Panc1 (cell line): ENCODE measurements at regions not wholly inside any gene's neighbourhood (a gene's known extent, or its start where the extent isn't known, plus 50 kb on each side); places are given as distances from the start of the nearest gene placed in this dataset.

Experiments used
- ATAC-seq: fragments of 200-7000 bp; cut with Tn5 transposase; 2 replicates; pipeline ENCODE4 v1.9.1; 2020; ENCODE audit warnings: mild to moderate bottlenecking, moderate library complexity
- BruUV-seq: library from RNA; stranded (reverse); fragments of 400-500 nt; replicated peaks from 2 replicates; lab custom pipeline; 2021; lab: Mats Ljungman, UMichigan
- CTCF ChIA-PET: fragments of 300-600 bp; sonication (Branson Sonifier 250); formaldehyde crosslinking; loops from one replicate; lab custom pipeline; 2022; ENCODE audit warnings: antibody characterized with exemption; lab: Charles Lee
- POLR2A ChIA-PET: fragments of 300-600 bp; sonication (Branson Sonifier 250); formaldehyde crosslinking; loops from one replicate; lab custom pipeline; 2022; ENCODE audit warnings: antibody characterized with exemption; lab: Charles Lee
- DNase-seq: peaks from one replicate; pipeline ENCODE4 v3.0.0-alpha.2; 2010; ENCODE audit warnings: low read depth, low spot score
- H3K27ac ChIP-seq: 2 replicates; pipeline ENCODE4 v1.5.1; 2011; ENCODE audit warnings: mild to moderate bottlenecking, low read length, inconsistent platforms
- H3K27me3 ChIP-seq: fragments of 200-500 bp; sonication (Bioruptor generic); 2 replicates; pipeline ENCODE4 v1.6.0; 2014; ENCODE audit warnings: low read length, inconsistent platforms; ENCODE audit not compliant: control insufficient read depth, insufficient read depth
- H3K36me3 ChIP-seq: fragments of 200-500 bp; sonication (Bioruptor generic); 2 replicates; pipeline ENCODE4 v1.5.1; 2014; ENCODE audit warnings: inconsistent platforms, mild to moderate bottlenecking, low read length, moderate library complexity; ENCODE audit not compliant: control insufficient read depth, insufficient read depth
- H3K4me1 ChIP-seq: 2 replicates; pipeline ENCODE4 v1.5.1; 2011; ENCODE audit warnings: inconsistent platforms, mild to moderate bottlenecking, low read length, moderate library complexity; ENCODE audit not compliant: control insufficient read depth, insufficient read depth
- H3K4me3 ChIP-seq, 2 experiments: 2 replicates each; pipeline ENCODE4 v1.5.1; 2011 to 2012; ENCODE audit warnings: low read depth in 2 of 2, low read length in 2 of 2, mild to moderate bottlenecking in 2 of 2, inconsistent platforms in 1 of 2, moderate library complexity in 1 of 2
- H3K9me3 ChIP-seq: fragments of 200-500 bp; sonication (Bioruptor generic); 2 replicates; pipeline ENCODE4 v1.5.1; 2014; ENCODE audit warnings: low read depth, mild to moderate bottlenecking, inconsistent platforms, low read length, moderate library complexity; ENCODE audit not compliant: control insufficient read depth, insufficient read depth
- POLR2AphosphoS5 ChIP-seq: IDR thresholded peaks from 2 replicates; pipeline ENCODE4 v1.6.1; 2012; ENCODE audit warnings: mild to moderate bottlenecking, low read depth, low read length, moderate library complexity
- REST ChIP-seq, 2 experiments: IDR thresholded peaks; 2 replicates each; pipeline ENCODE4 v1.6.1; 2011 to 2012; ENCODE audit warnings: low read depth in 2 of 2, control low read depth in 1 of 2, low read length in 1 of 2, mild to moderate bottlenecking in 1 of 2, moderate library complexity in 1 of 2; ENCODE audit not compliant: insufficient read depth in 1 of 2
- SIN3A ChIP-seq: IDR thresholded peaks from 2 replicates; pipeline ENCODE4 v1.6.1; 2012; ENCODE audit warnings: low read depth, mild to moderate bottlenecking, low read length, moderate library complexity, borderline replicate concordance; ENCODE audit not compliant: insufficient read depth
- TCF7L2 ChIP-seq: IDR thresholded peaks from 2 replicates; pipeline ENCODE4 v1.6.1; 2011; ENCODE audit warnings: mild to moderate bottlenecking, low read depth, low read length, inconsistent platforms
- in situ Hi-C: cut with HindIII; loops from 2 replicates; pipeline ENCODE4 v1.10.0; 2016; ENCODE audit warnings: low sequenced_read_pairs, low pct_unique_long_range_greater_than_20kb
- intact Hi-C: fragments of 100-400 bp; cut with micrococcal nuclease; formaldehyde crosslinking; loops from one replicate; pipeline ENCODE4 v1.10.0; 2022; ENCODE audit not compliant: unreplicated experiment
- TF ChIP-seq, protein P1 (sequence below): fragments of 450-650 bp; IDR thresholded peaks from 2 replicates; pipeline ENCODE4 v1.5.1; 2017; ENCODE audit warnings: mild to moderate bottlenecking

GRCh38 chr5:2036885-2037284 lies 154.2 kb upstream of the IRX4 start:
- no peak for DNase-seq
- in situ Hi-C loops: no loop called here
- no peaks in the 10 kb centered on the region for H3K9me3 ChIP-seq
- POLR2A ChIA-PET: no interaction called here
- H3K4me3 ChIP-seq: no peak overlapping the region
- no peak overlapping the region for H3K27ac ChIP-seq
- peaks cover 19% of the 10 kb centered on the region for H3K27me3 ChIP-seq
- no TSS peak for BruUV-seq
- ATAC-seq: no peak
- H3K4me1 ChIP-seq: no peaks in the 10 kb centered on the region
- H3K36me3 ChIP-seq: no peaks in the 10 kb centered on the region
- intact Hi-C loops: no loop called here
- TF ChIP-seq REST (IDR thresholded peaks at IDR 0.05; ENCODE audit: insufficient read depth in 1 of 2, low read depth in 2 of 2, low read length in 1 of 2): no peak
- no peak for TF ChIP-seq TCF7L2
- no peak for TF ChIP-seq SIN3A
- TF ChIP-seq POLR2AphosphoS5: no peak
- CTCF ChIA-PET: interaction anchor here (0.6 kb wide), 2 partner anchors 91 to 271 kb away, joined by 3 to 5 read pairs; no protein-coding TSS in a partner anchor

GRCh38 chr5:2032432-2032831 lies 149.7 kb upstream of the IRX4 start:
- POLR2A ChIA-PET: no interaction called here
- Histone ChIP-seq H3K4me3 (no peak overlapping the region), H3K27me3 (peaks cover 31% of the 10 kb centered on the region), H3K9me3 (no peaks in the 10 kb centered on the region), H3K36me3 (no peaks in the 10 kb centered on the region), H3K27ac (no peak overlapping the region), H3K4me1 (no peaks in the 10 kb centered on the region)
- in situ Hi-C loops (no loop called here), intact Hi-C loops (no loop called here)
- CTCF ChIA-PET: no interaction called here
- ATAC-seq (no peak), DNase-seq (no peak)
- TF ChIP-seq TCF7L2: no peak
- TF ChIP-seq POLR2AphosphoS5: no peak
- TF ChIP-seq, protein P1, sequence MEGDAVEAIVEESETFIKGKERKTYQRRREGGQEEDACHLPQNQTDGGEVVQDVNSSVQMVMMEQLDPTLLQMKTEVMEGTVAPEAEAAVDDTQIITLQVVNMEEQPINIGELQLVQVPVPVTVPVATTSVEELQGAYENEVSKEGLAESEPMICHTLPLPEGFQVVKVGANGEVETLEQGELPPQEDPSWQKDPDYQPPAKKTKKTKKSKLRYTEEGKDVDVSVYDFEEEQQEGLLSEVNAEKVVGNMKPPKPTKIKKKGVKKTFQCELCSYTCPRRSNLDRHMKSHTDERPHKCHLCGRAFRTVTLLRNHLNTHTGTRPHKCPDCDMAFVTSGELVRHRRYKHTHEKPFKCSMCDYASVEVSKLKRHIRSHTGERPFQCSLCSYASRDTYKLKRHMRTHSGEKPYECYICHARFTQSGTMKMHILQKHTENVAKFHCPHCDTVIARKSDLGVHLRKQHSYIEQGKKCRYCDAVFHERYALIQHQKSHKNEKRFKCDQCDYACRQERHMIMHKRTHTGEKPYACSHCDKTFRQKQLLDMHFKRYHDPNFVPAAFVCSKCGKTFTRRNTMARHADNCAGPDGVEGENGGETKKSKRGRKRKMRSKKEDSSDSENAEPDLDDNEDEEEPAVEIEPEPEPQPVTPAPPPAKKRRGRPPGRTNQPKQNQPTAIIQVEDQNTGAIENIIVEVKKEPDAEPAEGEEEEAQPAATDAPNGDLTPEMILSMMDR: no peak
- TF ChIP-seq REST (IDR thresholded peaks at IDR 0.05; ENCODE audit: insufficient read depth in 1 of 2, low read depth in 2 of 2, low read length in 1 of 2): no peak
- TF ChIP-seq SIN3A: no peak
- no TSS peak for BruUV-seq
